Right renal cortex interstitium (tissue), 3 donors: ENCODE measurements at regions not wholly inside any gene's neighbourhood (a gene's known extent, or its start where the extent isn't known, plus 50 kb on each side); places are given as distances from the start of the nearest gene placed in this dataset.
"Not testable (repeated sequence)": the region's sequence is repeated elsewhere in the genome, so short reads cannot be mapped to it uniquely, and the experiment has no call there.

Experiments
- DNase-seq, 3 donors: peaks; one replicate each; pipeline ENCODE4 v3.0.0-alpha.2; 2013; ENCODE audit warnings: low read depth in 3 of 3, low spot score in 2 of 3

GRCh38 chr5:105230516-105231157, 1668.0 kb upstream of the NUDT12 start:
- no peak for DNase-seq

GRCh38 chr5:105218018-105218417, 1655.4 kb upstream of the NUDT12 start:
- no peak for DNase-seq

- DNase-seq, result no peak
Measured at GRCh38 chr5:105213078-105213477, 1650.5 kb upstream of the NUDT12 start.

GRCh38 chr5:105207066-105207465, 1644.5 kb upstream of the NUDT12 start:
- DNase-seq, result no peak

- no peak for DNase-seq
Measured at GRCh38 chr5:105197531-105197930, 1634.9 kb upstream of the NUDT12 start.

- no peak for DNase-seq
Measured at GRCh38 chr5:105195765-105196164, 1633.2 kb upstream of the NUDT12 start.

- no peak for DNase-seq
Measured at GRCh38 chr5:105172918-105173317, 1610.3 kb upstream of the NUDT12 start.

- DNase-seq, result no peak
Measured at GRCh38 chr5:105168806-105169205, 1606.2 kb upstream of the NUDT12 start.

GRCh38 chr5:105167092-105167491, 1604.5 kb upstream of the NUDT12 start:
- no peak for DNase-seq

GRCh38 chr5:105163547-105163946, 1601.0 kb upstream of the NUDT12 start:
- DNase-seq, result no peak

- not testable (repeated sequence) for DNase-seq
Measured at GRCh38 chr5:105162557-105162956, 1600.0 kb upstream of the NUDT12 start.

- no peak for DNase-seq
Measured at GRCh38 chr5:105158526-105158925, 1595.9 kb upstream of the NUDT12 start.

GRCh38 chr5:105150323-105150722, 1587.7 kb upstream of the NUDT12 start:
- no peak for DNase-seq

- no peak for DNase-seq
Measured at GRCh38 chr5:105146867-105147266, 1584.3 kb upstream of the NUDT12 start.

- no peak for DNase-seq
Measured at GRCh38 chr5:105145152-105145551, 1582.6 kb upstream of the NUDT12 start.

GRCh38 chr5:105134328-105134727, 1571.7 kb upstream of the NUDT12 start:
- no peak for DNase-seq

GRCh38 chr5:105133087-105133486, 1570.5 kb upstream of the NUDT12 start:
- no peak for DNase-seq

- DNase-seq, result no peak
Measured at GRCh38 chr5:105132581-105132980, 1570.0 kb upstream of the NUDT12 start.

- no peak for DNase-seq
Measured at GRCh38 chr5:105131045-105131444, 1568.5 kb upstream of the NUDT12 start.

GRCh38 chr5:105101577-105101976, 1539.0 kb upstream of the NUDT12 start:
- DNase-seq, result no peak

GRCh38 chr5:105088961-105089360, 1526.4 kb upstream of the NUDT12 start:
- DNase-seq, result no peak

- DNase-seq, result no peak
Measured at GRCh38 chr5:105088102-105088501, 1525.5 kb upstream of the NUDT12 start.

- DNase-seq, result no peak
Measured at GRCh38 chr5:105057893-105058292, 1495.3 kb upstream of the NUDT12 start.
